Cardiac septum (tissue), 1 donor: ENCODE measurements at regions not wholly inside any gene's neighbourhood (a gene's known extent, or its start where the extent isn't known, plus 50 kb on each side); places are given as distances from the start of the nearest gene placed in this dataset.

Experiments
- DNase-seq: peaks from one replicate; pipeline ENCODE4 v3.0.0-alpha.2; 2020; ENCODE audit warnings: low spot score
- intact Hi-C: fragments of 100-400 bp; cut with DNase I; formaldehyde crosslinking; loops from one replicate; pipeline ENCODE4 v1.14.0; 2022
- donor health status: DM: no; HTN: no; CAD: no.

DNA sequence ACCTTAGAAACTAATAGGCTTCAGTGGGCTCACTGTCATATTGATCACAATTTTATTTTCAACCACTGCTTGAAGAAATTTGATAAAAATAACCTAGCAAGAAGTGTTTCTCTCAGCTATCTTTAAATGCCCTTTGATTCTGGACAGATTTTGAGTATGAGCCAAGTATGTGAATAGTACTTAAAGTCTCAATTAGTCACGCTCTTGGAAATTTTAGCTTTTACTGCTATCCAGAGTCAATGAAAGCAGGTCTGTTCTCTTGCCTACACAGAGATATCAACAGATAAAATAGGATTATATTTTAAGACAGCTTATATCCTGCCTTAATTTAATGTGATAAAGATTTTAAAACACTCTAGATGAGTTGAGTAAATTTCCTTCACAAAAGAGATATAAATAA is 337.3 kb downstream of the CBLN2 start:
- intact Hi-C loops = no loop called here
- DNase-seq = no peak

DNA sequence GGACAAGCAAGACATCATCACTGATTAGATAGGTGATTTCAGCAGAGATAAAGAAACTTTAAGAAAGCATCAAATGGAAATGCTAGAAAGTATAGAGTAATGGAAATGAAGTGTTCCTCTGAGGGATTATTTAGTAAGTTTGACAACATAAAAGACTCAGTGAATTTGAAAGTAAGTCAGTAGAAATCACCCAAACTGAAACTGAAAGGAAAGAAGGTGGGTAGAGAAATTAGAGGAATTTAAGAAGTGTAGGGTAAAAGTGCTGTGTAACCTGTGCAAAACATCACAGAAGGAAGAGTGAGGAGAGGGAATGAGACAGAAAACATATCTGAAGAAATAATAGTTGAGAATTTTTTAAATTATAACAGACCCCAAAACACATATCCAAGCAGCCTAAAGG is 343.1 kb downstream of the CBLN2 start:
- DNase-seq = no peak
- intact Hi-C loops = no loop called here

DNA sequence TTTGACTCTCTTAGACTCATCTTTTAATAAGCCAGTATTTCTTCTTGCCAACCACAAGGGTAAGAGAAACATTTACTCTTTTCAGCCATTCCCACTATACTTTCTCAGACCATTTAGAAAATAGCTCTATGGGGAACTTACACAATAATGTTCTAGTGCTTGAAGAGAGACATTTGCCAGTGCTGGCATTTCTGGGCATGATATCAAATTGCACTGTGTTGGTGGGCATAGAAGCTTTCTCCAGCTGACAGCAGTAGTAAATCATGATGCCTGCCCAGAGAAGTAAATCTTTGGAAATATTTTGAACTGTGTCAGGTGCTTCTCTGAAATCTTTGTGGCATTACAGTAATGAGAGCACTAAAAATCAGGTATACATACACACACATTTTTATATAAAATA is 346.6 kb downstream of the CBLN2 start:
- no peak for DNase-seq
- intact Hi-C loops = no loop called here

DNA sequence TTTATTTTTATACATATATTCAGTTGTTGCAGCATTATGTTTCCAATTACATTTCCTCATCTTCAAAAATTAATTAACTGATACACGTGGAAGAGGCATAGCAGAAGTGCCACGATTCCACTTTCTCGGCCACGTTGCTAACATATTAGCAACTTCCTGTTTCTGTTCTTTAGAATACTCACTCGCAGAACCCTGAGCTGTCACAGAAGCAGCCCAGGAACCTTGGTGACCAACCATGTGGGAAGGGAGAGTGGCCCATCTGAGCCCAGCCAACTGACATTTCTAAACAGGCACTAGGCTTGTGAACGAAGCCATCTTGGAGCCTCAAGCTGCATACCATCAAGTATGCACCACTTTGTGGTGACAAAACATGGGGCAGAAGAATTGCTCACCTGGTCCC is 350.1 kb downstream of the CBLN2 start:
- intact Hi-C loops = no loop called here
- DNase-seq = no peak

DNA sequence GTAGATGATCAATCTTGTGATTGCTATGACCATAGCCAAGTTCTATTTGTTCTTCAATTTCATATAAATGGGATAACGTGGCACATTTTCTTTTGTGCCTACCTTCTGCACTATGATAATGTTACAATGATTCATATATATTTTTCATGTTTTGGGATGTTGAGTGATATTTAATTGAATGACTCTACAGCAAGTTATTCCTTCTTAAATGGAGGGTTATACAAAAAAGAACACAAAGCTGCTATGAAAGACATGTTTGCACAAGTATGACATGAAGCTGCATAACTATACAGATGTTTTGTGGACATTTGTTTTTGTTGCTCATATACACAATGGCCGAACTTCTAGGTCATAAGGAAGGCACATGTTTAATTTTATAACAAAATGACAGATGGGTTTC is 356.2 kb downstream of the CBLN2 start:
- intact Hi-C loops = no loop called here
- no peak for DNase-seq

DNA sequence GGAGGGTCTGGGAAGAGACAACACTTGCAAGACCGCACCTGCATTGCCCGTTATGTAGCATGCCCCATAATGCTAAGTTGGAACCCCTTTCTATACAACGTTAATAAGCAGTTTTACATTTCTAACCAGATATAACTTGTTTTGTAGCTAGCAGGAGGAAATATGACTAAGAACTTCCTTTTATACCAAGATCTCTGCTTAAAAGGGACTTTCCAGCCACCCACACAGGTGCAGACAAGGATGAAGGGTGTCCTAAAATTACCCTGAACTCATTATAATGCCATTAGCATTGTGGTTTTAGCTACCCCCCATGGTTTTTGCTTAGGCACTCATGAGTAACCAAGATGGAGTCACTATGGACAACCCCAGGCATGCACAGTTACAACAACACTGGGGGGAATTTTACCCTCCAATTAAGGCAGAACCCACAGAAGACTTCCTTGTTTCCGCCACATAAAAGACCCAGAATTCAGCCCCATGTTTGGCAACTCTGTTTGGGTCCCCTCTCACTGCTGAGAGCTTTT is 362.8 kb downstream of the CBLN2 start:
- intact Hi-C loops = no loop called here
- no peak for DNase-seq

DNA sequence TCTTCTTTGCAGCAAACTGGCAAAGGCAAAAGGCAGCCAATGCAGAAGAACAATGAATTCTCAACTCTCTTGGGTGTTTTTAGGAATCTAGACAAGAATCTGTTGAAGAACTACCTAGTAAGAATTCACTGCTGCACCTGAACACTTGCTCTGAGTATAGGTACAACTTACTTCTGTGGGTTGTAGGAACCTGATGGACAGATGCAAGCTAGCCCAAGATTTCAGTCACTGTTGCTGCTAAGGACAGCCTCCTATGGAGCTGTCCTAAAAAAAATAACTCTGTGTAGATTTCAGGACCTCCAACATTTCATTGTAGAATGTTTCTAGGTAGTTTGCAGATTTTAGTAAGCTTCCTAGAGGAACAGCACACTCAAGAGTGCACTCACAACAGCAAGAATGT is 363.5 kb downstream of the CBLN2 start:
- intact Hi-C loops = no loop called here
- no peak for DNase-seq

DNA sequence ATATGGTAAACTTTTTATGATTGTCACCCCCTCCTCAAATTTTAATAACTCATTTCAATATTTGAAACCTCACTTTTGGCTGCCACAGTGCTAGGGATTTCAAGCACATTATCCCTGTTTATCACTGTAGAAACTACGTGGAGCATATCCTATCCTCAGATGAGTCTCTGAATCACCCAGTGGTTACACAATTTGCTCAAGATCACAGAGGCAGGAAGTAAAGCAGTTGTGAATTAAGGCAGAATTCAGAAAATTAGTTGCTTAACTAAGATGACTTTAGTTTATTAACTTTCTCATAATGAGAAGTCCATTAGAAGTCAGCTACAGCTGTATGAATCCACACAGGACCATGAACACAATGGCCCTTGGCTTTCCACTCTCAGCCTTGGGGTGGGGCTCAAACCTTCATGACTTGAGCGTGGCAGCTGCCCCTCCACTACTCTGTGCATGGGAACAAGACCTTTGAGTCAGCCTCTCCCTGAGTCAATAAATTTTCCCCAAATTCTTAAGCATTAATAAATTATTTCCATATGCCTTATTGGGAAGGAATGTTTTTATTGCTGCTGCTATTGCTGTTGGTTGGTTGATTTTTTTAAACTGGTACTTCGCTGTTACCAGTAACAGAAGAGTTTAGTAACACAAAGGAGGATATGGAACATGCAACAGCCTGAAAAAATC is 369.0 kb downstream of the CBLN2 start:
- intact Hi-C loops = no loop called here
- no peak for DNase-seq

DNA sequence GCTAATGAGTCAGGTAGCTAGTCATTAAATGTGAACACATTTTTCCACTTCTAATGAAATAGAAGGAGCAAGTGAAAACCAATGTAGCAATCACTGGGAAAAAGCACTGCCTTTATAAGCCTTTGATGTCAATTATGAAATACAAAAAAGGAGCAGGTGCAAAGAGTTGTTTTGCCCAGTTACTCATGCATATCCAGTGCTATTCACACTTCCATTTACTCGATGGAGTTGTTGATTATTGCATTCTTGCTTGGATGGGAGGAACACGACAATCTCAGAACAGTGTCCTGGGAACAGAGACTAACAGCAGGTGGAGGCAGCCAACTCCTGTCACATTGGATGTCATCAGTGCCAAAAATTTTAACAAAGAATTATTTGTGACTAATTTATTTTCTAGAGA is 372.5 kb downstream of the CBLN2 start:
- intact Hi-C loops = no loop called here
- no peak for DNase-seq

DNA sequence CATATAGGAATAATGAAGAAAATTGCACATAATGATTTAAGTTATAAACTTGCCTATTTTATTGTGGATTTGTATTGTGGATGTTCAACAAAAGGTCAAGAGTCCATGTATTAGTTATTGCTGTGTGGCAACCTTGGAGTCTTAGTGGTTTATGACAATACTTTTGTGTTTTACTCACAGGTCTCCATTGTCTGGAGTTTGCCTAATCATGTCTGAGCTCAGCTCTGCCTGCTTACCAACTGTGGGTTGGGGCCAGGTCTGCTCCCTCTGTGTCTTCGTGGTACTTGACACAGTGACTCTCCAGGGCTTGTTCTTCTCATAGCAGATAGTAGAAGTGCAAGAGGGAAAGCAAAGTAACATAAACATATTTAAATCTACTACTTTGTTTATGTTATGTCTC is 382.5 kb downstream of the CBLN2 start:
- intact Hi-C loops = no loop called here
- DNase-seq = no peak

DNA sequence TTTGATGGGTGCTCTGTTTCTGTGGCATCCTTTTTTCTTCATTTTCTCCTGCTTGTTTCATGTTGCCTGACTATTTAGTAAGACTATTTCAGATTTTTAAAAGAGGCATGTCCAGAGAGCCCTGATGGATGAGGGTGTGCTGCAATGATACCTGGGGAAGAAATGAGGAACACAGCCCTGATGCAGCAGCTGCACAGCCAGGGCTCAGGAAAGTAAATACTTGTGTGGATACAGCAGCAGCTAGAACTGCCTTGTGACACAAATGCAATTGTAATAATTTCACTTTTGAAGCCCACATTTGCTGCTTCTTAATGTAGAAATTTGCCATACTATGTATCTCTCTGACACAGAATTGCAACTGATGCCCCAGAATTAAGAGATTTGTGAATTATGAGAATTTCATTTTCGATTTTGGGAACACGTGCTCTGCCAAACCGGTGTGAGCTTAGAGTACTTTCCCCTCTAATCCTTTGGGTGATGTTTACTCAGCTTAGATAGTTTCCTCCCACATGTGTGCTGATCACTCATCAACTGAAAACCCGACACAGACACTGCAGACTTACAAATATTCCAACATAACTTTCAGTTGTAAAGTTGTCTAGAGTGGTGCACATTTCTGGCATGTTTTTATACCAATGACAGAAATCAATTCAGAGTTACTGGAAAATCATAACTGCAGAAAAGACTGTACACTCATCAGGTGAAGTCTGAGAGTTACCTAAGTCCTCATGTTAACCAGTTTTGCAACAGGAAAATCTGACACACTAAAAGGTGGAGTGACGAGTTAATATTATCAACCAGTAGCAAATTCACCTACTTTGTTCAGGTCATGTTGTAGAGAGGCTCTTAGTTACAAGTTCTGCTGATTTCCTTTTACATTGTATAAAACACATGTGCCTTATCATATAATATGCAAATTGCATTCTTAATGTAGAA is 383.4 kb downstream of the CBLN2 start:
- intact Hi-C loops = no loop called here
- DNase-seq = no peak

DNA sequence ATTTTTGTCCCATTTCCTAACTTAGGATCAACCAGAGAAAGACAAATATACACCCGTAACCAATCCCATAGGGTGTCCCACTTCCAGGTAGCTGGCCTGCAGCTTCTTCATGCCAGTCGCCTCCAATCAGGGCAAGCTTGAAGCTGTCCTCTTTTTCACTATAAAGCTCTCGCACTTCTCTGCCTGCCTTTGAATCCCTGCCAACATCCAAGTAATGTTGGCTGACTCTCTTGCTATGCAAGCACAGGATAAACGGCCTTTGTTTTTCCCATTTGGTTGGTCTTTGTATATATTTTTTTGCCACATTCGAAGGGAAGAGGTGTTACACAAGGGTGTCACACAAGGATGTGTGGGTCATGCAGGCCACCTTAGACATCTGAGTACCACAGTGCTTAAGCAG is 388.8 kb downstream of the CBLN2 start:
- intact Hi-C loops = no loop called here
- no peak for DNase-seq

DNA sequence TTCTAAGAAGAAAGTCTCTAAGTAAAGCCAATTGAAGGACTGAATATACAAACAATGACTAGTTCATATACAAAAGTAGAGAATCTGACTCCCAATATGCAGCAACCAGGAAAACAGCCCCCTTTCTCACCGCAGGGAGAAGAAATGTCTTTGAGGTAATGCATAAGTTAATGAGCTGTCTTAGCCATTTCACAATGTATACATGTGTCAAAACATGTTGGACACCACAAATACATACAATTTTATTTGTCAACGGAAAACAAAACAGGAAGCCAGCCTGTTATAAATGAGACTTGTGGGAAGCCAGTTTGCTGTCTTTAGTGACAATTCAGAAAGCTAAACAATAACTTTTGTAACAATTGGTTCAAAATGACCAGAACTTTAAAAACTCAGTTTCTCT is 389.2 kb downstream of the CBLN2 start:
- no peak for DNase-seq

DNA sequence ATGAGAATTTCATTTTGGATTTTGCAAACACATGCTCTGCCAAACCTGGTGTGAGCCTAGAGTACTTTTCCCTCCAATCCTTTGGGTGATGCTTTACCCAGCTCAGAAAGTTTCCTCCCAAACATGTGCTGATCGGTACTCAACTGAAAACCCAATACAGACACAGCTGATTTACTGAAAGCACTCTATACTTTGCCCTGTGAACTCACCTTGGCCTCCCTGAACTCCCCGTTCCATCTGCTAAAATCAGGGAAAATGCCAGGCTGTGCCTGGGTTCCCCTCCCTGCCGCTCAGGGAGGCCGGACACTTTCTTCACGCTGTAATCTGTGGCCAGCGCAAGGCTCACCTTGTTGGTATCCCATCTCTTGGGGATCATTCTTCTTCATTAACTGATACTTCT is 391.2 kb downstream of the CBLN2 start:
- intact Hi-C loops = no loop called here
- no peak for DNase-seq

More for the DNA sequence above, 389.2 kb downstream of the CBLN2 start:
- intact Hi-C loops = no loop called here

DNA sequence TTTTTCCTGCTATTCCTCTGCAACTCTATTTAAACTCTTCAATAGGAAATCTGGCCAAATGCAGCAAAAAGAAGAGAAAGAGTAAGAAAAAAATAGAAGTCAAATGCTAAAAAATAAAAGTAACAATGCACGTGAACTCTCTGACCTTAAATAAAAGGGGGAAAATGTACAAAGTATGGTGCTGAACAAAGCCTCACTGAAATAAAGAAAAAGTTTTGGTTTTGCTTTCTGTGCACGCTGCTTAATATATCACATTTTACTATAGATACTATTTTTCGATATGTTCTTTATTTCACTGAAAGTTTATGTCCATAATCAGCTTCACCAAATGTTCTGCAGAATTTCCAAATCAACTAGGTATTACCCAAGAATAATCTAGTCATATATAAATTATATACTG is 396.3 kb downstream of the CBLN2 start:
- intact Hi-C loops = no loop called here
- DNase-seq = no peak

DNA sequence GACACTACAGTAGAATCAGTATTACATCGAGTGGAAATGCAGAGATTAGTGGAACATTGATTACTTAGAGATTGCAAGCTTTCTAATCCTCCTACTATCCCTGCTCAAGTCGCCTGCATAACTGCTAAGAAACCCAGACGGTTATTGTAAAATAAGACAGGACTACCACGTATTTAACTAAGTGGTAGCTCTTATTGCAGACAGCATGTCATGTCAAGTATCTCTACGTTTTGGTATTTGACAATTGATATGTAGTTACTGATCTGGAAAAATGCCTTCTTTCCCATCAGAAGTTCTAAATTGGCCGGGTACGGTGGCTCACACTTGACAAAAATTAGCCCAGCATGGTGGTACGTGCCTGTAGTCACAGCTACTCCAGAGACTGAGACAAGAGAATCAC is 404.1 kb downstream of the CBLN2 start:
- no peak for DNase-seq
- intact Hi-C loops = no loop called here

DNA sequence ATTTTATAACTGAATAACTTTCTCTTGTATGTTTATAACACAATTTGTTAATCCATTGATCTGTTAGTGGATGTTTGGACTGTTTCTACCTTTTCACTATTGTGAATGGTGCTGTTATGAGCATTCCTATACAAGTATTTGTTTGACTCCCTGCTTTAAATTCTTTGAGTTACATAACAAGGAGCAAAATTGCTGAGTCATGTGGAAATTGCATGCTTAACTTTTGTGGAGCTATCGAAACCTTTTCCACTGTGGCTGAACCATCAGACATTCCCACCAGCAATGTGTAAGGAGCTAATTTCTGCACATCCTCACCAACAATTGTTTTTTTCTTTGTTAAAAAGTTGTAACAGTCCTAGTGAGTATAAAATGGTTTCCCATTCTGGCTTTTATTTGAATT is 415.5 kb downstream of the CBLN2 start:
- intact Hi-C loops = no loop called here
- no peak for DNase-seq

DNA sequence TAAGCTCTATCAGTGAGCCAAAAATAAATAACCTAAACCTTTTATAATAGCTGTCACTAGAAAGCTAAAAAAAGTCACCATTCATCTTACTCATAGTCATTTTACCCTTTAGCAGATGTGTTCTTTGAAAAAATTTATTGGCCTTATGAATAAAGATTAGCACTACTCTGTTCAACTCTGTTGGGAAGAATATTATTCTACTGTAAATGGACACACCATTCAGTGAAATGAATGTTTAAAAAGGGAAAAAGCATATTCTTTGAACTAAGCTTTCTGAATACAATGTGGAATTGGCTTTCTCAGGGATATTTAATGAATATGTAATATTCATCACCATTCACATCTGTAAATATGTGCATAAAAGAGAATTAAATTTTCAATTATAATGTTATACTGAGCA is 422.0 kb downstream of the CBLN2 start:
- no peak for DNase-seq
- intact Hi-C loops = no loop called here

DNA sequence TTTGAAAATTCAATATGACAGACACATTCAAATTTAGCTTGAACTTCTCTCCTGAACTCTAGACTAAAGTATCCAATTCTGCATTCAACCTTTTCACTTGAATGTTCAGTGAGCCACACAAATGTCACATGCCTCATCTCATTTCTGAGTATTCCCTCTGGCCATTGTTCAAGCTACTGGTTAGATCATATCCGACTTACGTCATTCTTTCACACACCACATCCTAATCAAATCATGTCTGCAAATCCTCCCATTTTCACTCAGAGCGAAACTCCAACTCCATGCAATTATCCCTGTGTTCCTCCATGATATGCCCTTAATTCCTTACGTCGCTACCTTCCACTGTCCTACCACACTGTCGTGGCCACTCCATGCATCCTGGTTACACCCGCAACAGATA is 425.1 kb downstream of the CBLN2 start:
- no peak for DNase-seq
- intact Hi-C loops = no loop called here

DNA sequence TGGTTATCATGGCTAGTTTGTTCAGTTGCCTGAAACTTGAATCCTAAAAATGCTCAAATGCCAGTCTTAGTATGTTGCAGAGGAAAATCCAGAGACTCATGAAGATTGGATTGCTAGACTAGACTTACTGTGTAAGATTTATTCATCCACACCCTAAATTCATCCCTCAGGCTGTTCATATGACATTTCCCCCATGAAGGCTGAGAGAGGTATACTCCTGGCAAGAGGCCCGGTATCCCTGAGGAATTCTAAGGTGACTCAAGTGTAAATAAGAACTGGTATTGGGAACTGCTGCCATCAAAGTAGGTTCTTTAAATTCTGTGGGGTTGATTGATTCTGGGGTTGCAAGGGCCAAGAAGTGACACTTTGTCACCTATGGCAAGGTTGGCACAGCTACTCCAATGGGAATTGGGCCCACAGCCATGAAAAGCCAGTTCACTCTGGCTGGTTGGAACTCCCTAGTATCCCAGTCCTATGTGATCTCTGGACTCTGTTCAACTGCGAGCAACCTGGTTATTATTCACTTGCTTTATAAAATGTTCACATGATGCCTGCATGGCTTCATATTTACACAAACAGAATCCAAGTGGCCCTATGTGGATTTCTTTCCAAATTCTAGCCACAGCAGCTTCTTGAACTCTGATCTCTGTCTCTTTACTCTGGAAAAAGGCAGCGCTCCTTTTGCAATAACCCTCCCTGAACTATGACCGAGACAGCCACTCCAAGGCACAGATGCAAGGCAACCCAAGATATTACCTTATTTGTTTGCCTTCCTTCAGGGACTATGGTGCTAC is 429.1 kb downstream of the CBLN2 start:
- DNase-seq = no peak
- intact Hi-C loops = no loop called here
